Caco-2 (cell line): ENCODE measurements at regions not wholly inside any gene's neighbourhood (a gene's known extent, or its start where the extent isn't known, plus 50 kb on each side); places are given as distances from the start of the nearest gene placed in this dataset.

Source experiments
- BruUV-seq: library from RNA; stranded (reverse); fragments of 400-500 nt; replicated peaks from 2 replicates; lab custom pipeline; 2021; lab: Mats Ljungman, UMichigan
- CTCF ChIA-PET: fragments of 300-600 bp; sonication (Branson Sonifier 250); formaldehyde crosslinking; loops from one replicate; lab custom pipeline; 2022; ENCODE audit warnings: antibody characterized with exemption; lab: Charles Lee
- POLR2A ChIA-PET: fragments of 300-600 bp; sonication (Branson Sonifier 250); formaldehyde crosslinking; loops from one replicate; lab custom pipeline; 2022; ENCODE audit warnings: antibody characterized with exemption; lab: Charles Lee
- DNase-seq, 2 experiments: peaks; one replicate each; pipeline versions ENCODE4 v3.0.0 to v3.0.0-alpha.2; 2020 to 2022
- H3K27me3 ChIP-seq: replicated peaks from 2 replicates; pipeline ENCODE4 v1.6.0; 2011; ENCODE audit warnings: low read length; ENCODE audit not compliant: control insufficient read depth, insufficient read depth
- H3K36me3 ChIP-seq: 2 replicates; pipeline ENCODE4 v1.5.1; 2011; ENCODE audit warnings: low read length; ENCODE audit not compliant: control insufficient read depth, insufficient read depth
- H3K4me1 ChIP-seq: fragments of 250-450 bp; sonication (Bioruptor Pico); 2 replicates; pipeline ENCODE4 v1.5.1; 2020; ENCODE audit warnings: mild to moderate bottlenecking
- H3K4me3 ChIP-seq: 2 replicates; pipeline ENCODE4 v1.5.1; 2011; ENCODE audit warnings: low read depth, mild to moderate bottlenecking, control low read depth, low read length
- H3K9me3 ChIP-seq: fragments of 250-450 bp; sonication (Bioruptor Pico); 2 replicates; pipeline ENCODE4 v1.5.1; 2020; ENCODE audit warnings: mild to moderate bottlenecking, moderate library complexity
- H3K27ac Mint-ChIP-seq: one replicate; pipeline ENCODE4 v1.8.0; 2022; ENCODE audit warnings: mixed read lengths; ENCODE audit not compliant: unreplicated experiment
- H3K27me3 Mint-ChIP-seq: one replicate; pipeline ENCODE4 v1.8.0; 2022; ENCODE audit warnings: mixed read lengths; ENCODE audit not compliant: insufficient read depth, unreplicated experiment
- H3K36me3 Mint-ChIP-seq: one replicate; pipeline ENCODE4 v1.8.0; 2022; ENCODE audit warnings: mild to moderate bottlenecking, mixed read lengths; ENCODE audit not compliant: insufficient read depth, unreplicated experiment
- H3K4me1 Mint-ChIP-seq: one replicate; pipeline ENCODE4 v1.8.0; 2022; ENCODE audit warnings: low read depth, mixed read lengths; ENCODE audit not compliant: unreplicated experiment
- H3K4me3 Mint-ChIP-seq: one replicate; pipeline ENCODE4 v1.8.0; 2022; ENCODE audit warnings: mild to moderate bottlenecking, moderate library complexity, mixed read lengths; ENCODE audit not compliant: unreplicated experiment
- H3K9me3 Mint-ChIP-seq: one replicate; pipeline ENCODE4 v1.8.0; 2022; ENCODE audit warnings: mixed read lengths; ENCODE audit not compliant: unreplicated experiment
- CTCF ChIP-seq, 2 experiments: fragments of 200-600 bp in 1 of 2; IDR thresholded peaks; 1 replicate in 1 of 2; 2 replicates in 1 of 2; pipeline versions ENCODE4 v1.5.1 to v1.8.0; 2011 to 2022; ENCODE audit warnings: antibody characterized with exemption in 1 of 2, control low read depth in 1 of 2, inconsistent platforms in 1 of 2, low read depth in 1 of 2, low read length in 1 of 2, mild to moderate bottlenecking in 1 of 2, moderate library complexity in 1 of 2; ENCODE audit not compliant: insufficient read depth in 1 of 2, severe bottlenecking in 1 of 2, unreplicated experiment in 1 of 2
- intact Hi-C: fragments of 100-400 bp; cut with micrococcal nuclease; formaldehyde crosslinking; loops from one replicate; pipeline ENCODE4 v1.10.0; 2022; ENCODE audit not compliant: unreplicated experiment

GRCh38 chr13:64420181-64420580, 2810.0 kb downstream of the PCDH9 start:
- POLR2A ChIA-PET, result no interaction called here
- Histone ChIP-seq H3K36me3 (no peaks in the 10 kb centered on the region), H3K4me1 (no peaks in the 10 kb centered on the region), H3K4me3 (no peak overlapping the region), H3K9me3 (no peaks in the 10 kb centered on the region; the same call in 1 of the 2 replicates), H3K27me3 (no peaks in the 10 kb centered on the region)
- Mint-ChIP-seq H3K4me1 (no peaks in the 10 kb centered on the region), H3K36me3 (no peaks in the 10 kb centered on the region), H3K9me3 (no peaks in the 10 kb centered on the region), H3K27me3 (no peaks in the 10 kb centered on the region), H3K27ac (no peak overlapping the region), H3K4me3 (no peak overlapping the region)
- TF ChIP-seq CTCF (IDR thresholded peaks at IDR 0.05; ENCODE audit: insufficient read depth in 1 of 2, low read depth in 1 of 2, low read length in 1 of 2, severe bottlenecking in 1 of 2, unreplicated experiment in 1 of 2), result no peak
- CTCF ChIA-PET, result no interaction called here
- no peak for DNase-seq
- intact Hi-C loops, result no loop called here
- BruUV-seq, result no TSS peak

- Histone ChIP-seq H3K4me1 (no peaks in the 10 kb centered on the region), H3K4me3 (no peak overlapping the region), H3K27me3 (no peaks in the 10 kb centered on the region), H3K9me3 (no peaks in the 10 kb centered on the region; the same call in 1 of the 2 replicates), H3K36me3 (no peaks in the 10 kb centered on the region)
- DNase-seq, result no peak
- Mint-ChIP-seq H3K4me1 (no peaks in the 10 kb centered on the region), H3K36me3 (no peaks in the 10 kb centered on the region), H3K27me3 (no peaks in the 10 kb centered on the region), H3K4me3 (no peak overlapping the region), H3K9me3 (no peaks in the 10 kb centered on the region), H3K27ac (no peak overlapping the region)
- intact Hi-C loops, result no loop called here
- TF ChIP-seq CTCF (IDR thresholded peaks at IDR 0.05; ENCODE audit: insufficient read depth in 1 of 2, low read depth in 1 of 2, low read length in 1 of 2, severe bottlenecking in 1 of 2, unreplicated experiment in 1 of 2), result no peak
- CTCF ChIA-PET, result no interaction called here
- POLR2A ChIA-PET, result no interaction called here
- no TSS peak for BruUV-seq
Observed at GRCh38 chr13:64417581-64417980, 2812.6 kb downstream of the PCDH9 start.

GRCh38 chr13:64414381-64414780, 2815.8 kb downstream of the PCDH9 start:
- TF ChIP-seq CTCF (IDR thresholded peaks at IDR 0.05; ENCODE audit: insufficient read depth in 1 of 2, low read depth in 1 of 2, low read length in 1 of 2, severe bottlenecking in 1 of 2, unreplicated experiment in 1 of 2), result no peak
- CTCF ChIA-PET, result no interaction called here
- Mint-ChIP-seq H3K9me3 (no peaks in the 10 kb centered on the region), H3K27me3 (no peaks in the 10 kb centered on the region), H3K27ac (no peak overlapping the region), H3K36me3 (no peaks in the 10 kb centered on the region), H3K4me3 (no peak overlapping the region), H3K4me1 (no peaks in the 10 kb centered on the region)
- POLR2A ChIA-PET, result no interaction called here
- Histone ChIP-seq H3K9me3 (no peaks in the 10 kb centered on the region; the same call in 1 of the 2 replicates), H3K36me3 (no peaks in the 10 kb centered on the region), H3K27me3 (no peaks in the 10 kb centered on the region), H3K4me1 (no peaks in the 10 kb centered on the region), H3K4me3 (no peak overlapping the region)
- DNase-seq, result no peak
- BruUV-seq, result no TSS peak
- intact Hi-C loops, result no loop called here
